H9 (cell line): ENCODE measurements at regions not wholly inside any gene's neighbourhood (a gene's known extent, or its start where the extent isn't known, plus 50 kb on each side); places are given as distances from the start of the nearest gene placed in this dataset.

Source experiments
- DNase-seq: peaks from one replicate; pipeline ENCODE4 v3.0.0-alpha.2; 2017
- H2AFZ ChIP-seq: one replicate; pipeline ENCODE4 v1.6.1; 2013; ENCODE audit warnings: mild to moderate bottlenecking, low read length, control low read depth, moderate library complexity
- H2AK5ac ChIP-seq: 2 replicates; pipeline ENCODE4 v1.6.1; 2013; ENCODE audit warnings: low read length, control low read depth, mixed read lengths; ENCODE audit not compliant: insufficient read length
- H2BK120ac ChIP-seq: one replicate; pipeline ENCODE4 v1.6.1; 2013; ENCODE audit warnings: low read depth, mild to moderate bottlenecking, low read length, control low read depth, inconsistent platforms; ENCODE audit not compliant: poor library complexity, severe bottlenecking
- H2BK12ac ChIP-seq: 2 replicates; pipeline ENCODE4 v1.6.1; 2013; ENCODE audit warnings: low read length, control low read depth, mixed read lengths, low read depth; ENCODE audit not compliant: insufficient read length
- H2BK15ac ChIP-seq: 2 replicates; pipeline ENCODE4 v1.6.1; 2013; ENCODE audit warnings: low read depth, low read length, control low read depth
- H2BK20ac ChIP-seq: one replicate; pipeline ENCODE4 v1.6.1; 2013; ENCODE audit warnings: low read depth, mild to moderate bottlenecking, low read length, control low read depth, inconsistent platforms; ENCODE audit not compliant: poor library complexity, severe bottlenecking
- H2BK5ac ChIP-seq: 2 replicates; pipeline ENCODE4 v1.6.1; 2013; ENCODE audit warnings: low read length, control low read depth, mixed read lengths; ENCODE audit not compliant: insufficient read length
- H3K14ac ChIP-seq: 2 replicates; pipeline ENCODE4 v1.6.1; 2013; ENCODE audit warnings: low read length, control low read depth; ENCODE audit not compliant: insufficient read depth
- H3K18ac ChIP-seq: 2 replicates; pipeline ENCODE4 v1.6.1; 2013; ENCODE audit warnings: low read depth, mild to moderate bottlenecking, mixed read lengths, low read length, control low read depth; ENCODE audit not compliant: insufficient read length
- H3K23ac ChIP-seq: 2 replicates; pipeline ENCODE4 v1.6.1; 2013; ENCODE audit warnings: low read length, control low read depth, mixed read lengths, low read depth; ENCODE audit not compliant: insufficient read length
- H3K23me2 ChIP-seq: 2 replicates; pipeline ENCODE4 v1.6.1; 2013; ENCODE audit warnings: low read depth, mild to moderate bottlenecking, mixed read lengths, low read length, control low read depth; ENCODE audit not compliant: insufficient read length, poor library complexity, severe bottlenecking
- H3K27ac ChIP-seq: 2 replicates; pipeline ENCODE4 v1.5.1; 2013; ENCODE audit warnings: low read length, control low read depth, mixed read lengths, low read depth; ENCODE audit not compliant: insufficient read length
- H3K27me3 ChIP-seq: 2 replicates; pipeline ENCODE4 v1.6.1; 2013; ENCODE audit warnings: low read length, control low read depth, inconsistent platforms; ENCODE audit not compliant: insufficient read depth
- H3K4ac ChIP-seq: 2 replicates; pipeline ENCODE4 v1.6.1; 2013; ENCODE audit warnings: low read depth, mild to moderate bottlenecking, control low read depth, inconsistent platforms, low read length, moderate library complexity
- H3K4me1 ChIP-seq: 2 replicates; pipeline ENCODE4 v1.6.1; 2013; ENCODE audit warnings: low read length, control low read depth, inconsistent platforms; ENCODE audit not compliant: insufficient read depth
- H3K4me2 ChIP-seq: 2 replicates; pipeline ENCODE4 v1.6.1; 2013; ENCODE audit warnings: low read length, control low read depth, mixed read lengths; ENCODE audit not compliant: insufficient read length, insufficient read depth
- H3K56ac ChIP-seq: 2 replicates; pipeline ENCODE4 v1.6.1; 2013; ENCODE audit warnings: low read depth, mild to moderate bottlenecking, mixed read lengths, low read length, control low read depth; ENCODE audit not compliant: insufficient read length
- H3K79me1 ChIP-seq: 2 replicates; pipeline ENCODE4 v1.6.1; 2013; ENCODE audit warnings: low read depth, mild to moderate bottlenecking, moderate library complexity, low read length, control low read depth, inconsistent platforms; ENCODE audit not compliant: insufficient read depth, poor library complexity, severe bottlenecking
- H3K79me2 ChIP-seq: 2 replicates; pipeline ENCODE4 v1.6.1; 2013; ENCODE audit warnings: low read length, control low read depth, inconsistent platforms; ENCODE audit not compliant: insufficient read depth
- H3K9ac ChIP-seq: 2 replicates; pipeline ENCODE4 v1.6.1; 2013; ENCODE audit warnings: low read length, control low read depth, mixed read lengths; ENCODE audit not compliant: insufficient read length; ENCODE audit errors: extremely low read depth
- H3K9me3 ChIP-seq: one replicate; pipeline ENCODE4 v1.6.1; 2013; ENCODE audit warnings: low read depth, low read length, inconsistent platforms; ENCODE audit not compliant: control insufficient read depth
- H3T11ph ChIP-seq: one replicate; pipeline ENCODE4 v1.6.1; 2013; ENCODE audit warnings: mild to moderate bottlenecking, low read length, control low read depth, inconsistent platforms
- H4K20me1 ChIP-seq: one replicate; pipeline ENCODE4 v1.6.1; 2013; ENCODE audit not compliant: control insufficient read depth, insufficient read length, insufficient read depth
- H4K5ac ChIP-seq: 2 replicates; pipeline ENCODE4 v1.6.1; 2013; ENCODE audit warnings: low read depth, mild to moderate bottlenecking, mixed read lengths, low read length, control low read depth; ENCODE audit not compliant: insufficient read length
- H4K8ac ChIP-seq: replicated peaks from 2 replicates; pipeline ENCODE4 v1.6.1; 2013; ENCODE audit warnings: low read length, control low read depth, mixed read lengths, low read depth; ENCODE audit not compliant: insufficient read length
- H4K91ac ChIP-seq: 2 replicates; pipeline ENCODE4 v1.6.1; 2013; ENCODE audit warnings: low read depth, mild to moderate bottlenecking, moderate library complexity, mixed read lengths, low read length, control low read depth; ENCODE audit not compliant: insufficient read length
- H3K27ac Mint-ChIP-seq, 3 experiments: 2 replicates in 2 of 3; 3 replicates in 1 of 3; pipeline ENCODE4 v1.8.0; 2020 to 2021; ENCODE audit warnings: mixed read lengths in 3 of 3, mild to moderate bottlenecking in 1 of 3, moderate library complexity in 1 of 3
- H3K27me3 Mint-ChIP-seq: 2 replicates; pipeline ENCODE4 v1.8.0; 2021; ENCODE audit warnings: low read depth, mild to moderate bottlenecking, moderate library complexity, mixed read lengths
- H3K36me3 Mint-ChIP-seq, 3 experiments: 2 replicates in 2 of 3; 3 replicates in 1 of 3; pipeline ENCODE4 v1.8.0; 2020 to 2021; ENCODE audit warnings: low read depth in 3 of 3, mixed read lengths in 3 of 3; ENCODE audit not compliant: insufficient read depth in 1 of 3
- H3K4me1 Mint-ChIP-seq, 2 experiments: 2 replicates each; pipeline ENCODE4 v1.8.0; 2020; ENCODE audit warnings: mixed read lengths in 2 of 2
- H3K4me3 Mint-ChIP-seq, 2 experiments: 2 replicates in 1 of 2; 3 replicates in 1 of 2; pipeline ENCODE4 v1.8.0; 2020 to 2021; ENCODE audit warnings: mild to moderate bottlenecking in 2 of 2, mixed read lengths in 2 of 2, moderate library complexity in 1 of 2
- H3K9me3 Mint-ChIP-seq, 2 experiments: 2 replicates in 1 of 2; 3 replicates in 1 of 2; pipeline ENCODE4 v1.8.0; 2020; ENCODE audit warnings: mild to moderate bottlenecking in 2 of 2, mixed read lengths in 2 of 2, moderate library complexity in 1 of 2
- WGBS: extraction: QIAGEN DNeasy Blood & Tissue Kit; methylation state at CpG from one replicate; pipeline ENCODE4 v1.1.7; 2013; ENCODE audit warnings: missing lambda C conversion rate, low lambda C conversion rate, mixed read lengths; ENCODE audit not compliant: insufficient read length; ENCODE audit errors: extremely low coverage; 5-methylcytosine and 5-hydroxymethylcytosine counted together
- TF ChIP-seq, protein P1 (sequence below): fragments of 200-600 bp; sonication (generic); conservative IDR thresholded peaks from 3 replicates; pipeline ENCODE4 v1.8.0; 2021; ENCODE audit warnings: antibody characterized with exemption, mild to moderate bottlenecking

DNA sequence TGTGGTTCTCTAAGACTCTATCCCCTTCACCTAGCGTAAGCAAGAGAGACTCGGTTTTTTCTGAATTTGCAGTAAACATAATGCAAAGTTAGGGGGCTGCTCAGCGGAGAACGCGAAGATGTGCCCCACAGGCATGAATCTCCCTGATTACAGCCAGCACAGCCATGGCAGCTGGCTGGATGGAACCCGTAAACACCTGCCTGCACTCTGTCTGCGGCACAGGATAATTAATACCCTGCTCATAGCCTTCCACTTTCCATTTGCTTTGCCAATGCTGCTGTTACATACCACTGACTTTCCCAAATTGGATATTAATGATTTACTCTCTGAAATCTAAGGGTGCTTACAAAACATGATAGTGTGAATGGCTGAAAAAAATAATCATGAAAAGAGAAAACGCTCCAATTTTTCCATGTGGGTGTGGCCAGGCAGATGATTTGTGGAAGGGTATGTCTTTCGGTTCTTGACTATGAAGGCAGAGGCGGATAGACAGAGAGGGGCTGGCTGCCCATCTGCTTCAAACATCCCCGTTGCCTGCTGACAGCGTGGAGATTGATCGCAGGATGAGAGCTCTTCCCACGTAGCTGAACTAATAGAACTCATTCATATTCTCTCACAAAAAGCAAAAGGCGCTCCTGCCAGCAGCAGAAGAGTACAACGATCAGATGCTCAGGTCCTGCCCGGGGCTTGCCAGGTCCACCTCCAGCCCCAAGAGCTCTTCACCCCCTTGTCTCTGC is 193.2 kb upstream of the GHITM start:
- no peaks in the 10 kb centered on the region for H3K23me2 ChIP-seq
- H3K56ac ChIP-seq, result no peak overlapping the region
- TF ChIP-seq, protein P1, sequence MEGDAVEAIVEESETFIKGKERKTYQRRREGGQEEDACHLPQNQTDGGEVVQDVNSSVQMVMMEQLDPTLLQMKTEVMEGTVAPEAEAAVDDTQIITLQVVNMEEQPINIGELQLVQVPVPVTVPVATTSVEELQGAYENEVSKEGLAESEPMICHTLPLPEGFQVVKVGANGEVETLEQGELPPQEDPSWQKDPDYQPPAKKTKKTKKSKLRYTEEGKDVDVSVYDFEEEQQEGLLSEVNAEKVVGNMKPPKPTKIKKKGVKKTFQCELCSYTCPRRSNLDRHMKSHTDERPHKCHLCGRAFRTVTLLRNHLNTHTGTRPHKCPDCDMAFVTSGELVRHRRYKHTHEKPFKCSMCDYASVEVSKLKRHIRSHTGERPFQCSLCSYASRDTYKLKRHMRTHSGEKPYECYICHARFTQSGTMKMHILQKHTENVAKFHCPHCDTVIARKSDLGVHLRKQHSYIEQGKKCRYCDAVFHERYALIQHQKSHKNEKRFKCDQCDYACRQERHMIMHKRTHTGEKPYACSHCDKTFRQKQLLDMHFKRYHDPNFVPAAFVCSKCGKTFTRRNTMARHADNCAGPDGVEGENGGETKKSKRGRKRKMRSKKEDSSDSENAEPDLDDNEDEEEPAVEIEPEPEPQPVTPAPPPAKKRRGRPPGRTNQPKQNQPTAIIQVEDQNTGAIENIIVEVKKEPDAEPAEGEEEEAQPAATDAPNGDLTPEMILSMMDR, result no peak
- H3K18ac ChIP-seq, result no peak overlapping the region
- H2BK5ac ChIP-seq, result no peak overlapping the region
- no peak overlapping the region for H2BK12ac ChIP-seq
- H3K9me3 Mint-ChIP-seq, result no peaks in the 10 kb centered on the region
- no peak overlapping the region for H3K14ac ChIP-seq
- H3K4me3 Mint-ChIP-seq, result no peak overlapping the region
- no peak overlapping the region for H3T11ph ChIP-seq
- H3K36me3 Mint-ChIP-seq, result no peaks in the 10 kb centered on the region
- peaks cover 45% of the 10 kb centered on the region for H3K27me3 Mint-ChIP-seq
- H2AK5ac ChIP-seq, result no peak overlapping the region
- no peak overlapping the region for H2BK120ac ChIP-seq
- no peak overlapping the region for H4K91ac ChIP-seq
- no peak overlapping the region; a peak in 2 of 7 replicates for H3K27ac Mint-ChIP-seq
- no peak overlapping the region for H4K8ac ChIP-seq
- no peak overlapping the region for H3K23ac ChIP-seq
- H4K20me1 ChIP-seq, result no peaks in the 10 kb centered on the region
- H2BK15ac ChIP-seq, result no peak overlapping the region
- no peak overlapping the region for H3K27ac ChIP-seq
- H4K5ac ChIP-seq, result no peak overlapping the region
- no peak overlapping the region for H2AFZ ChIP-seq
- H3K4me1 ChIP-seq, result no peaks in the 10 kb centered on the region
- no peaks in the 10 kb centered on the region for H3K9me3 ChIP-seq
- H3K4me2 ChIP-seq, result no peak overlapping the region
- no peaks in the 10 kb centered on the region for H3K79me1 ChIP-seq
- no peak overlapping the region for H3K4ac ChIP-seq
- no peaks in the 10 kb centered on the region for H3K79me2 ChIP-seq
- H3K4me1 Mint-ChIP-seq, result peaks cover 34 to 41% of the 10 kb centered on the region in 2 experiments
- DNase-seq, result no peak
- no peak overlapping the region for H2BK20ac ChIP-seq
- no peaks in the 10 kb centered on the region for H3K27me3 ChIP-seq
- H3K9ac ChIP-seq, result no peak overlapping the region
- no CpG with 5 or more reads among the region's 17 CpGs for WGBS
